ENCODE measurements at regions not wholly inside any gene's neighbourhood (a gene's known extent, or its start where the extent isn't known, plus 50 kb on each side); places are given as distances from the start of the nearest gene placed in this dataset.

- POLR2A ChIA-PET, result no interaction called here
- CTCF ChIA-PET, result no interaction called here
- DNase-seq (ENCODE audit: extremely low spot score), result no peak
- TF ChIP-seq TARDBP (IDR thresholded peaks at IDR 0.05) (no peak), NFRKB (IDR thresholded peaks at IDR 0.05) (no peak), FOXA1 (IDR thresholded peaks at IDR 0.05) (no peak), ELF4 (IDR thresholded peaks at IDR 0.05) (no peak), L3MBTL2 (conservative IDR thresholded peaks at IDR 0.05) (no peak), SP1 (IDR thresholded peaks at IDR 0.05) (no peak), FOXM1 (IDR thresholded peaks at IDR 0.05; ENCODE audit: borderline replicate concordance) (no peak), BHLHE40 (IDR thresholded peaks at IDR 0.05; ENCODE audit: borderline replicate concordance) (no peak), PKNOX1 (IDR thresholded peaks at IDR 0.05) (no peak), LEF1 (IDR thresholded peaks at IDR 0.05; ENCODE audit: borderline replicate concordance) (no peak)
Observed at GRCh38 chr3:147675761-147676160, 266.6 kb downstream of the ZIC1 start.

GRCh38 chr3:147680837-147681483, 271.8 kb downstream of the ZIC1 start:
- no peak for TF ChIP-seq PKNOX1 (IDR thresholded peaks at IDR 0.05)
- no peak for TF ChIP-seq L3MBTL2 (conservative IDR thresholded peaks at IDR 0.05)
- TF ChIP-seq ARNT (IDR thresholded peaks at IDR 0.05), result no peak
- no peak for TF ChIP-seq LEF1 (IDR thresholded peaks at IDR 0.05; ENCODE audit: borderline replicate concordance)
- TF ChIP-seq FOXK2 (IDR thresholded peaks at IDR 0.05), result no peak
- TF ChIP-seq SP1 (IDR thresholded peaks at IDR 0.05), result no peak
- TF ChIP-seq TARDBP (IDR thresholded peaks at IDR 0.05), result no peak
- no peak for TF ChIP-seq BHLHE40 (IDR thresholded peaks at IDR 0.05; ENCODE audit: borderline replicate concordance)
- no peak for TF ChIP-seq FOXM1 (IDR thresholded peaks at IDR 0.05; ENCODE audit: borderline replicate concordance)
- no peak for TF ChIP-seq CTBP1 (IDR thresholded peaks at IDR 0.05; ENCODE audit: borderline replicate concordance)
- no peak for TF ChIP-seq NFRKB (IDR thresholded peaks at IDR 0.05)
- no peak for TF ChIP-seq FOXA1 (IDR thresholded peaks at IDR 0.05)
- TF ChIP-seq ZNF384 (IDR thresholded peaks at IDR 0.05), result no peak
- TF ChIP-seq ELF4 (IDR thresholded peaks at IDR 0.05), result no peak
- no peak for TF ChIP-seq SUZ12 (IDR thresholded peaks at IDR 0.05)
- no peak for TF ChIP-seq HDGF (IDR thresholded peaks at IDR 0.05; ENCODE audit: borderline replicate concordance)
- ChIA-PET CTCF (interaction anchor here (0.6 kb wide), 1 partner anchor 1614 kb away, joined by 3 read pairs; no protein-coding TSS in a partner anchor), POLR2A (no interaction called here)
- no peak for DNase-seq (ENCODE audit: extremely low spot score)

- no peak for DNase-seq (ENCODE audit: extremely low spot score)
- ChIA-PET CTCF (no interaction called here), POLR2A (no interaction called here)
- TF ChIP-seq TARDBP (IDR thresholded peaks at IDR 0.05) (no peak), PKNOX1 (IDR thresholded peaks at IDR 0.05) (no peak), FOXA1 (IDR thresholded peaks at IDR 0.05) (no peak), L3MBTL2 (conservative IDR thresholded peaks at IDR 0.05) (no peak), ELF4 (IDR thresholded peaks at IDR 0.05) (no peak), BHLHE40 (IDR thresholded peaks at IDR 0.05; ENCODE audit: borderline replicate concordance) (no peak), ZNF384 (IDR thresholded peaks at IDR 0.05) (no peak), FOXM1 (IDR thresholded peaks at IDR 0.05; ENCODE audit: borderline replicate concordance) (no peak), SP1 (IDR thresholded peaks at IDR 0.05) (no peak), CTBP1 (IDR thresholded peaks at IDR 0.05; ENCODE audit: borderline replicate concordance) (no peak), FOXK2 (IDR thresholded peaks at IDR 0.05) (no peak), NFRKB (IDR thresholded peaks at IDR 0.05) (no peak), HDGF (IDR thresholded peaks at IDR 0.05; ENCODE audit: borderline replicate concordance) (no peak), SUZ12 (IDR thresholded peaks at IDR 0.05) (no peak), LEF1 (IDR thresholded peaks at IDR 0.05; ENCODE audit: borderline replicate concordance) (no peak), ARNT (IDR thresholded peaks at IDR 0.05) (no peak)
Observed at GRCh38 chr3:147688868-147689267, 279.7 kb downstream of the ZIC1 start.

GRCh38 chr3:147699175-147699838, 290.1 kb downstream of the ZIC1 start:
- ChIA-PET CTCF (no interaction called here), POLR2A (no interaction called here)
- no peak for DNase-seq (ENCODE audit: extremely low spot score)
- TF ChIP-seq L3MBTL2 (conservative IDR thresholded peaks at IDR 0.05) (no peak), ZNF384 (IDR thresholded peaks at IDR 0.05) (no peak), FOXK2 (IDR thresholded peaks at IDR 0.05) (no peak), SUZ12 (IDR thresholded peaks at IDR 0.05) (no peak), PKNOX1 (IDR thresholded peaks at IDR 0.05) (no peak), SP1 (IDR thresholded peaks at IDR 0.05) (no peak), ARNT (IDR thresholded peaks at IDR 0.05) (no peak), TARDBP (IDR thresholded peaks at IDR 0.05) (no peak)

- POLR2A ChIA-PET, result no interaction called here
- CTCF ChIA-PET, result no interaction called here
- DNase-seq (ENCODE audit: extremely low spot score), result no peak
- TF ChIP-seq TARDBP (IDR thresholded peaks at IDR 0.05), result no peak
- no peak for TF ChIP-seq LEF1 (IDR thresholded peaks at IDR 0.05; ENCODE audit: borderline replicate concordance)
- no peak for TF ChIP-seq HDGF (IDR thresholded peaks at IDR 0.05; ENCODE audit: borderline replicate concordance)
- TF ChIP-seq ARNT (IDR thresholded peaks at IDR 0.05), result no peak
Observed at GRCh38 chr3:147701195-147701594, 292.0 kb downstream of the ZIC1 start.

All from HEK293T (cell line).